ENCODE measurements at regions not wholly inside any gene's neighbourhood (a gene's known extent, or its start where the extent isn't known, plus 50 kb on each side); places are given as distances from the start of the nearest gene placed in this dataset.

GRCh38 chr10:36780158-36780557, 345.2 kb upstream of the ANKRD30A start:
- TF ChIP-seq CTCF (IDR thresholded peaks at IDR 0.05) (no peak), POLR2A (IDR thresholded peaks at IDR 0.05) (no peak)

Data from lower leg skin (tissue), 3 donors.